Activated naive CD4-positive, alpha-beta T cell treated with anti-CD3 and anti-CD28 coated beads, Interleukin-2, amount 50 U/mL, for 24 hours (primary cell): ENCODE measurements at regions not wholly inside any gene's neighbourhood (a gene's known extent, or its start where the extent isn't known, plus 50 kb on each side); places are given as distances from the start of the nearest gene placed in this dataset.

ENCODE experiments used
- H3K27ac Mint-ChIP-seq: one replicate; pipeline ENCODE4 v1.8.0; 2021; ENCODE audit warnings: mild to moderate bottlenecking, mixed read lengths
- H3K27me3 Mint-ChIP-seq: one replicate; pipeline ENCODE4 v1.8.0; 2021; ENCODE audit warnings: mixed read lengths
- H3K36me3 Mint-ChIP-seq: one replicate; pipeline ENCODE4 v1.8.0; 2021; ENCODE audit warnings: mixed read lengths
- H3K4me1 Mint-ChIP-seq: one replicate; pipeline ENCODE4 v1.8.0; 2021; ENCODE audit warnings: mixed read lengths
- H3K4me3 Mint-ChIP-seq: one replicate; pipeline ENCODE4 v1.8.0; 2021; ENCODE audit warnings: mild to moderate bottlenecking, mixed read lengths
- H3K9me3 Mint-ChIP-seq: one replicate; pipeline ENCODE4 v1.8.0; 2021; ENCODE audit warnings: mixed read lengths

DNA sequence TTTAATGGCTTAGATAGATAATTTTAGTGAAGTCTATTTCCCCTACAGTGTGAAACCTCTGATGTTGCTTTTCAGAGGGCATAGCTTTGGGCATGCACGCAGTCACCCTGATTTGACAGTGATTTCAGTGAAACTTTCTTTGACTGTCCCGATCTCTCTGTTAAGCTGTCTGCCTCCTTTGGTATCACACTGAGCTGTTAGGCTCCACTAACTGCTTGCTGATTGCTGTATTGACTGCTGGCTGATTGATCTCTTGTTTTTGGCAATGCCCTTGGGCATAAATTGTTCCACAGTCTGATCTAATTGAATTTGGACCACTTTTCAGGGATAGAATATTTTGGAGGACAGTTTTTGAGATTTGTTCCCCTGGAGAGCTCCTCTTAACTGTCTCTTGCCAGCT is 68.5 kb upstream of the CCDC54 start:
- Mint-ChIP-seq H3K27me3 (peaks cover 3% of the 10 kb centered on the region), H3K36me3 (no peaks in the 10 kb centered on the region), H3K9me3 (no peaks in the 10 kb centered on the region), H3K27ac (no peak overlapping the region), H3K4me3 (no peak overlapping the region), H3K4me1 (no peaks in the 10 kb centered on the region)

DNA sequence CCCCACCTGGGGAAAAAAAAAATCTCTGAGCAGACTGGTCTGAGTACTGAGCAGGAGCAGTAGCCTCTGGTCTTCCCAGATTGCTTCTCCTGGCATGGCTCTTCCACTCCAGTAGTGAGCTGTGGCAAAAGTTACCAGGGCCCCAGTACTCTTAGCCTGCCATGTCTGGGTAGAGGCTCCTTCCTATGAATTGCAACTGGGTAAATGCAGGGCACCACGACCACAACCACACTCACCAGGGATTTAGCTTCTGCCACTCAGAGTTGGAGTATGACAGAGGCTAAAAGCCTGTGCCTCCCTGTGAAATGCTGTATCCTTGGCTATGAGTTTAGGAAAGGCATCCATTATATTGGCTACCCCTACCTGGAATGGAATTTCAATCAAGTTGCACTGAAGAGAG is 67.9 kb upstream of the CCDC54 start:
- no peak overlapping the region for H3K27ac Mint-ChIP-seq
- no peaks in the 10 kb centered on the region for H3K9me3 Mint-ChIP-seq
- no peak overlapping the region for H3K4me3 Mint-ChIP-seq
- peaks cover 3% of the 10 kb centered on the region for H3K27me3 Mint-ChIP-seq
- H3K36me3 Mint-ChIP-seq, result no peaks in the 10 kb centered on the region
- no peaks in the 10 kb centered on the region for H3K4me1 Mint-ChIP-seq

DNA sequence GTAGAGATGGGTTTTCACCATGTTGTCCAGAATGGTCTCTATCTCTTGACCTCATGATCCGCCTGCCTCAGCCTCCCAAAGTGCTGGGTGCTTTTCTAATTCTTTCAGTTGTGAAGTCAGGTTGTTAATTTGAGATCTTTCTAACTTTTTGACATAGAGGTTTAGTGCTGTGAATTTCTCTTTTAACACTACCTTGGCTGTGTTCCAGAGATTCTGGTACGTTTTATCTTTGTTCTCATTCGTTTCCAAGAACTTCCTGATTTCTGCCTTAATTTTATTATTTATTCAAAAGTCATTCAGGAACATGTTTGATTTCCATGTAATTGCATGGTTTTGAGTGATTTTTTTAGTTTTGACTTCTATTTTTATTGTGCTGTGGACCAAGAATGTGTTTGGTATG is 63.5 kb upstream of the CCDC54 start:
- Mint-ChIP-seq H3K9me3 (no peaks in the 10 kb centered on the region), H3K4me3 (no peak overlapping the region), H3K4me1 (no peaks in the 10 kb centered on the region), H3K27ac (no peak overlapping the region), H3K36me3 (no peaks in the 10 kb centered on the region), H3K27me3 (peaks cover 14% of the 10 kb centered on the region)

DNA sequence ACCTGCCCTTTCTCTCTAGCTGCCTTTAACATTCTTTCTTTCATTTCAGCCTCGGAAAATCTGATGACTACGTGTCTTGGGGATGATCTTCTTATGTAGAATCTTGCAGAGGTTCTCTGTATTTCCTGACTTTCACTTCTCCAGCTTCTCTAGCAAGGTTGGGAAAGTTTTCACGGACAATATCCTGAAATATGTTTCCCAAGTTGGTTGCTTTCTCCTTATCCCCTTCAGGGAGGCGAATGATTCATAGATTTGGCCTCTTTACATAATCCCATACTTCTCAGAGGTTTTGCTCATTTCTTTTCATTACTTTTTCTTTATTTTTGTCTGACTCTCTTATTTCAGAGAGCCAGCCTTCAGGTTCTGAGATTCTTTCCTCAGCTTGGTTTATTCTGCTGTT is 62.1 kb upstream of the CCDC54 start:
- Mint-ChIP-seq H3K4me3 (no peak overlapping the region), H3K9me3 (no peaks in the 10 kb centered on the region), H3K27me3 (peaks cover 14% of the 10 kb centered on the region), H3K27ac (no peak overlapping the region), H3K36me3 (no peaks in the 10 kb centered on the region), H3K4me1 (no peaks in the 10 kb centered on the region)

DNA sequence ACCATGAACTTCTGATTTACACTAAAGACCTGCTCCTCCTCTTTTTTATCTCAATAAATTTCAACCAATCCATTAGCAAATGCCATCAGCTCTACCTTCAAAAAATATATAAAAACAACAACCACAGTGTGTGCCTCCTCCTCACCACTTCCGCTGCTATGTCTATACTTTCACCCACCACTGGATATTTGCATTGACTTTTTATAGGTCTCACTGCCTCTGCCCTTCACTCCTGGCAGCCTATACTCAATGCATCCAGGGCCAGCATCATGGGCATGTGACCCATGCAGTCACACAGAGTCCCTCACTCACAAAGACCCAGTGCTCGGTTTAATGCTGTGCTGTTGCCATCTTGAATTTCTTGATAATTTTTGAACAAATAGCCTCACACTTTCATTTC is 53.5 kb upstream of the CCDC54 start:
- no peaks in the 10 kb centered on the region for H3K9me3 Mint-ChIP-seq
- no peaks in the 10 kb centered on the region for H3K27me3 Mint-ChIP-seq
- H3K4me3 Mint-ChIP-seq, result no peak overlapping the region

DNA sequence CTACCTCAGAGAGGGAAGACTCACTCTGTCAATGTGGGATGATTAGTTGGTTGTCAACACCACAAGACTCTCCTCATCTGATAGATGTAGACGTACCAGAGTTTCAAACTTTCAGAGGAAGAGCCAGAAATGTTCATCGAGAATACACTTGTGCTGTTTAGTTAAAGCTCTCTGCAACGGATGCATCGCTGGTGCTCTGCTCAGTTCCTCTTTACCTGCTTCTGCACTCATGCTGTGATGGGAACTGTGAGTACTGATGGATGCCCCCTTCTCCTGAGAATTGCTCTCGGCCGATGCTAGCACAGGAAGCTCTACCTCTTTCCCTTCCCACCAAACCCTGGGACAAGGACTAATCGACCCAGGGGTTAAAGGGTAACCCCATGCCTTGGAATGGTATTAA is 51.8 kb upstream of the CCDC54 start:
- H3K27ac Mint-ChIP-seq, result no peak overlapping the region
- H3K27me3 Mint-ChIP-seq, result no peaks in the 10 kb centered on the region
- no peaks in the 10 kb centered on the region for H3K9me3 Mint-ChIP-seq
- no peaks in the 10 kb centered on the region for H3K36me3 Mint-ChIP-seq
- H3K4me3 Mint-ChIP-seq, result no peak overlapping the region
- H3K4me1 Mint-ChIP-seq, result no peaks in the 10 kb centered on the region

More for the DNA sequence above, 53.5 kb upstream of the CCDC54 start:
- H3K36me3 Mint-ChIP-seq, result no peaks in the 10 kb centered on the region
- H3K27ac Mint-ChIP-seq, result no peak overlapping the region
- no peaks in the 10 kb centered on the region for H3K4me1 Mint-ChIP-seq
